GM21360 (cell line): ENCODE measurements at regions not wholly inside any gene's neighbourhood (a gene's known extent, or its start where the extent isn't known, plus 50 kb on each side); places are given as distances from the start of the nearest gene placed in this dataset.

Experiments
- ATAC-seq: cut with Tn5 transposase; IDR thresholded peaks from one replicate; pipeline ENCODE4 v1.9.1; 2021; ENCODE audit warnings: mild to moderate bottlenecking, moderate library complexity; ENCODE audit not compliant: unreplicated experiment

GRCh38 chr6:43923376-43924221 is 153.6 kb downstream of the VEGFA start:
- no peak for ATAC-seq

- no peak for ATAC-seq
Measured at GRCh38 chr6:43922426-43923375, 152.7 kb downstream of the VEGFA start.

GRCh38 chr6:43921548-43922425 is 151.8 kb downstream of the VEGFA start:
- no peak for ATAC-seq

- no peak for ATAC-seq
Measured at GRCh38 chr6:43921039-43921438, 151.0 kb downstream of the VEGFA start.

- ATAC-seq: no peak
Measured at GRCh38 chr6:43919774-43920173, 149.8 kb downstream of the VEGFA start.

- ATAC-seq: no peak
Measured at GRCh38 chr6:43917878-43918382, 147.9 kb downstream of the VEGFA start.

GRCh38 chr6:43916924-43917877 is 147.2 kb downstream of the VEGFA start:
- no peak for ATAC-seq

- no peak for ATAC-seq
Measured at GRCh38 chr6:43915986-43916923, 146.2 kb downstream of the VEGFA start.

- ATAC-seq: no peak
Measured at GRCh38 chr6:43915208-43915869, 145.3 kb downstream of the VEGFA start.

- no peak for ATAC-seq
Measured at GRCh38 chr6:43914272-43915147, 144.5 kb downstream of the VEGFA start.

- ATAC-seq: no peak
Measured at GRCh38 chr6:43913375-43914271, 143.6 kb downstream of the VEGFA start.

GRCh38 chr6:43912598-43913371 is 142.8 kb downstream of the VEGFA start:
- no peak for ATAC-seq

- no peak for ATAC-seq
Measured at GRCh38 chr6:43912116-43912577, 142.1 kb downstream of the VEGFA start.

GRCh38 chr6:43911354-43912115 is 141.5 kb downstream of the VEGFA start:
- no peak for ATAC-seq
